T-helper 2 cell treated with Interferon-gamma antibody and Interleukin-4, amounts not matched to agents 5 μg/mL and 100 μg/mL, for 36 hours (primary cell): ENCODE measurements at regions not wholly inside any gene's neighbourhood (a gene's known extent, or its start where the extent isn't known, plus 50 kb on each side); places are given as distances from the start of the nearest gene placed in this dataset.

Experiments used
- DNase-seq: peaks from one replicate; pipeline ENCODE4 v3.0.0; 2021; ENCODE audit warnings: low spot score
- H3K27ac Mint-ChIP-seq: one replicate; pipeline ENCODE4 v1.8.0; 2021; ENCODE audit warnings: mild to moderate bottlenecking, mixed read lengths
- H3K27me3 Mint-ChIP-seq: one replicate; pipeline ENCODE4 v1.8.0; 2021; ENCODE audit warnings: low read depth, mixed read lengths
- H3K36me3 Mint-ChIP-seq: one replicate; pipeline ENCODE4 v1.8.0; 2021; ENCODE audit warnings: low read depth, mixed read lengths
- H3K4me1 Mint-ChIP-seq: one replicate; pipeline ENCODE4 v1.8.0; 2021; ENCODE audit warnings: low read depth, mixed read lengths
- H3K4me3 Mint-ChIP-seq: one replicate; pipeline ENCODE4 v1.8.0; 2022; ENCODE audit warnings: mild to moderate bottlenecking, moderate library complexity, mixed read lengths
- H3K9me3 Mint-ChIP-seq: one replicate; pipeline ENCODE4 v1.8.0; 2021; ENCODE audit warnings: mixed read lengths

DNA sequence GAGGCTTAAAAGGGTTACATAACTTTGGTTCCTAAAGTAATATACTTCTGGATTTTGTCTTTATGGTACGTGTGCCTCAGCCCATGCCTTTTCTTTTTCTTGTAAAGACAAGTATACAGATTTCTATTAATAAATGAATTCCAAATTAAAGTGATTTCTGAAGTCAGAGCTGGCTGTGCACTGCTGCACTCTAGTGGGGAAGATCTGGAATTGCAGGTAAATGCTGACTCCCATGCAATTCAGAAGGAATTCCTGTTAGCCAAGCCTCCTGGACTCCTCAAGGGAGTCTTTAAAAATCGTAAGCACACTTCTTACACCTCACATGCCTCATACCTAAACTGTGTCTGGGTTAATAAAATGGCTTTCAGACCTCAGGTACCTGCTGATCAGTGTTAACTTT, 118.4 kb upstream of the SLC7A1 start:
- no peak overlapping the region for H3K4me3 Mint-ChIP-seq
- no peaks in the 10 kb centered on the region for H3K9me3 Mint-ChIP-seq
- H3K27me3 Mint-ChIP-seq = peaks cover 14% of the 10 kb centered on the region
- no peak for DNase-seq
- H3K4me1 Mint-ChIP-seq = peaks cover 3% of the 10 kb centered on the region
- H3K27ac Mint-ChIP-seq = no peak overlapping the region
- no peaks in the 10 kb centered on the region for H3K36me3 Mint-ChIP-seq

DNA sequence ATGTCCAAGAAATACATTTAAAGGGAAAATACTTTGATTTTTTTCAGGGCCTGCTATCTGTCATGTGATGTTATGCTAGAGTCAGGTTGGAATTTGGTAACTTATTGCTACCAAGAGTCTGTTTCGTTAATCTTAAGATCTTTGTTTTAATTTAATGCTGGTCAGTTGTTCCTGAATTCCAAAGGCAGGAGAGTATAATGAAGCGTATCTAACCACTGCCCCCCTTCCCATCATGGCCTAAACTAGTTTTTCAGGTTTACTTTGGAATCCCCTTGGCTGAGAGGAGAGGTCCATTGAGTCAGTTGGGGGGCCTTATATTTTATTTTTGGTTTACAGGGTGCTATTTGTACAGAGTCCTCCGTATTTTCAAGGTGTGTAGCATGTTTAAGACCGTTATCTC, 116.3 kb upstream of the SLC7A1 start:
- DNase-seq = no peak
- Mint-ChIP-seq H3K27me3 (peaks cover 14% of the 10 kb centered on the region), H3K4me3 (no peak overlapping the region), H3K9me3 (no peaks in the 10 kb centered on the region), H3K4me1 (peaks cover 5% of the 10 kb centered on the region), H3K27ac (no peak overlapping the region), H3K36me3 (no peaks in the 10 kb centered on the region)

DNA sequence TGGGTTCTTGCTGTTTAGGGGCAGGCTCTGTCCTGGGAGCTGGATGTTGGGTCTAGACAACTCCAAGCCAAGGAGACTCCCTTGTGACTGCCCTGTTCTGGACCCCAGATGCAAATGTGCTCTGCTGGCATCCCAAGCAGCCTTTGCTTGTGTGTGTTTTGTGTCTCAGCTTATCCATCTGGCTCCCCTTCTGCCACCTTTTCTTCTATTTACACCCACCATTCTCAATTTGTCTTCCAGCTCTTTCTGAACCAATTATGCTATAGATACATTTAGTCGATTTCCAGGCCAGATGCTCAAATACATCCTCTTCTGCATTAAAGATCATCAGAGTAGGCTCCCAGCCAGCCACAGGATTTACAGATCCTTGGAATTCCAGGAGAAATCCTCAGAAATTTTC, 115.0 kb upstream of the SLC7A1 start:
- H3K27ac Mint-ChIP-seq = no peak overlapping the region

DNA sequence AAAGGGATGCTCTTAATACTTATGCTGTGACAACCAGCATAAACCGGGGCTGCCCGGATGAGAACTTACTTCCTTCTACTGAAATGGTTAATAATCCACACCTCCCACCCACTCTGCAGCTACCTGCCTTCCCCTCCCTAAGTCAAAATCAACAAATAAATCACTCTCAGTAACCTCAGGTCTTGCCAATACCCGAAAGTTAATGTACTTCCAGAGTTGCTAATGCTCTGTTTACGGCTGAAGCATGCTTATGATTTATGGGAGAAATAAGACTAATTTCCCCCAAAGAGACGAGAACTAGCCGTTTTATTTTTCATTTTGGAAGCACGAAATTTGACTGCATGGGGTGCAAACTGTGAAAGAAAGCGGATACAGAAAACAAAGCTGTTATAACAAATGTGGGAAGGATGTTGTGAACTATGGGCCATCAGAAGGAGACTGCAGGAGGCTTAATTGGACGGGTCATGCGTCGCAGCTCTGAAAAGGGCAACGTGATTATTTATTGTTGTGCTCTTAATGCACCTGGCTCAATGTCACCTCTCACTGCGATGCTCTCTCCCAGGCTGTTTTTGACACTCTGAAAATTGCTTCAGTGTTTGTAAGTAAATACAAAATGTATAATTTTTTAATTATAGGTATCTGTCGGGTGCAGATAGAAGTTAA, 114.0 kb upstream of the SLC7A1 start:
- no peaks in the 10 kb centered on the region for H3K36me3 Mint-ChIP-seq
- H3K4me1 Mint-ChIP-seq = peaks cover 4% of the 10 kb centered on the region
- H3K27me3 Mint-ChIP-seq = peaks cover 14% of the 10 kb centered on the region
- no peak overlapping the region for H3K27ac Mint-ChIP-seq
- no peak overlapping the region for H3K4me3 Mint-ChIP-seq
- H3K9me3 Mint-ChIP-seq = no peaks in the 10 kb centered on the region
- DNase-seq = no peak

More for the DNA sequence above, 115.0 kb upstream of the SLC7A1 start:
- H3K9me3 Mint-ChIP-seq = no peaks in the 10 kb centered on the region
- DNase-seq = no peak
- peaks cover 14% of the 10 kb centered on the region for H3K27me3 Mint-ChIP-seq
- H3K4me1 Mint-ChIP-seq = peaks cover 4% of the 10 kb centered on the region
- no peaks in the 10 kb centered on the region for H3K36me3 Mint-ChIP-seq
- H3K4me3 Mint-ChIP-seq = no peak overlapping the region

DNA sequence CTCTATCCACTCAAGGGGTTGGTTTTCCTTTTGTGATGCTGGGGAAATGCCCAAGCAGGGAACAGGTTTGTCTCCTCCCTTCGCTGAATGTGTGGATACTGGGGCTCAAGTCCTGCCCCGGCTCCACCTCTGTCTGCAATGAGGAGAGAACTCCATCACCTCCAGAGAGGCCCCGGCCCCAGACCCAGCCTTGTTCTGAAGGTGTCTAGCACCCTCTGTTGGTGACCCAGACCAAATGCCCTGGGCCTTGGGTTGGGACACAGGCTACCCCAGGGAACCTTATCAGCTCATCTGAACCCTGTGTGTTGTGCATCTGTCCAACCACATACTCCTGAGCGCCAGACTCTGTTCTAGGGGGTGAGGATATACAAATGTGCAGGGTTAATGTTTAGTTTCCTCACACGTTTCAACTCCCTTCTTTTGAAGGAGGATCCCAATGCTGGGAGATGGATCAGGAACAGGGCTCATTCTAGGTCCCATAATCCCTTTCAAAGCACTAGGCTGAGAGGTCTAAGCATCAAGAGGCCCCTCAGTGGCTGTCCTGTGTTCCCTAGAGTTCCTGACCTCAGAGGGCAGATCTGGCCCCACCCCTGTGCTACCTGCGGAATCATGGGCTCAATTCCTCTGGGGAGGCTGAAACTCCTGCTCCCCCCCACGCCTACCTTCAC, 112.5 kb upstream of the SLC7A1 start:
- H3K9me3 Mint-ChIP-seq = no peaks in the 10 kb centered on the region
- no peaks in the 10 kb centered on the region for H3K36me3 Mint-ChIP-seq
- peak; percentile 27 for DNase-seq
- H3K27ac Mint-ChIP-seq = no peak overlapping the region
- peaks cover 26% of the 10 kb centered on the region for H3K27me3 Mint-ChIP-seq
- H3K4me3 Mint-ChIP-seq = no peak overlapping the region
- peaks cover 4% of the 10 kb centered on the region for H3K4me1 Mint-ChIP-seq

DNA sequence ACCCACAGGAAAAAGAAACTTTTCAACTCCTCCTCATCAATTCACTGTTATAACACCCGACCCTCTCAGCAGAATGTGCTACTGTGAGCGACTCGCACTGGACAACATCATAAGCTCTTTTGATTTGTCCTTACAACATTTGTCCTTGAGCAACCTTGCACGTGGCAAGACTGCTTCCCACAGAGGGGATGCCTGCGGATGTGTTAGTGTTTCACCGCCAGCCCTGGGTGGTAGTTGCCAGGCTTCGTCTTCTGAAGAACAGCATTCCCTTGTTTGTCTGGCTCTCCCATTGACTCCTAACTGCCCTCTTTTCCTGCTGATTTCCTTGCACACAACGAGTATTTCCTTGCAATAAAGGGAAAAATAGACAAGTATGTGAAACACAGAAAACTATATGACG, 111.4 kb upstream of the SLC7A1 start:
- Mint-ChIP-seq H3K36me3 (no peaks in the 10 kb centered on the region), H3K27ac (no peak overlapping the region), H3K4me1 (peaks cover 4% of the 10 kb centered on the region), H3K4me3 (no peak overlapping the region), H3K27me3 (peaks cover 27% of the 10 kb centered on the region), H3K9me3 (no peaks in the 10 kb centered on the region)
- no peak for DNase-seq

DNA sequence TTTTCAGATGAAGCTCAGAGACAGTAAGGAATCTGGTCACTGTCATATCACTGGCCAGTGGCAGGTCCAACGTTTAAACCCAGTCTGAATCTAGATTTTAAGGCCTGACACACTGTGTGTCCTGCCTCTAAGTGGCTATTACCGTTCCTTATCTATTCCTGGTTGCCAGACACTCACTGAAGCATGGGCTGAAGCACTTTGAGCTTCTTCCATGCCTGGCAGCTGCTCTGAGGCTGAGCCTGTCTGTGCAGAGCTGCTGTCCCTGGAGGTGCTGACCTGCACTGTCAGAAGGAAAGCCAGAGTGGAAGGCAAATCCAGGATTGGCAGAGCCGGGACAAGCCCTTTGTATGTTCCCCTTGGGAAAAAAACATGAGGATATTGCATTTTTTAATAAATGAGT, 109.2 kb upstream of the SLC7A1 start:
- H3K4me3 Mint-ChIP-seq = no peak overlapping the region
- peaks cover 30% of the 10 kb centered on the region for H3K27me3 Mint-ChIP-seq
- H3K4me1 Mint-ChIP-seq = peaks cover 4% of the 10 kb centered on the region
- no peaks in the 10 kb centered on the region for H3K36me3 Mint-ChIP-seq
- H3K27ac Mint-ChIP-seq = no peak overlapping the region
- DNase-seq = no peak
- no peaks in the 10 kb centered on the region for H3K9me3 Mint-ChIP-seq

DNA sequence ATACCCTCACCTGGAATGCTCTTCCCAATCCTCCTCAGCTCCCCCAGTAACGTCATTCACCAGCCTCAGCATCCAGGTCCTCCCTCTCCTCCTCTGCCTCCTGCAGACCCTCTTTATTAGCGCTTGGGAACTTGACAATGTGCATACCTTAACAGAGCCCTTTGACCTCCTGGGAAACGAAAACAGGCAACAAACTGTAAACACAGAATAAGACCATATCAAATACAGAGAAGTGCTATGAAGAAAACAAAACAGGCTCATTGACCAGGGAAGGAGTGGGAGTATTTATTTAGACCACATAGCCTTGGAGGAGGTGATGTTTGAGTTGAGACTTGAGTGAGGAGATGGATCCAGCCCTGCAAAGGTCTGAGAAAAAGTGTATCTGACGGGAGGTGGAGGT, 107.9 kb upstream of the SLC7A1 start:
- Mint-ChIP-seq H3K4me1 (peaks cover under 1% of the 10 kb centered on the region), H3K27ac (no peak overlapping the region), H3K4me3 (no peak overlapping the region), H3K27me3 (peaks cover 34% of the 10 kb centered on the region), H3K9me3 (no peaks in the 10 kb centered on the region), H3K36me3 (no peaks in the 10 kb centered on the region)
- DNase-seq = no peak

DNA sequence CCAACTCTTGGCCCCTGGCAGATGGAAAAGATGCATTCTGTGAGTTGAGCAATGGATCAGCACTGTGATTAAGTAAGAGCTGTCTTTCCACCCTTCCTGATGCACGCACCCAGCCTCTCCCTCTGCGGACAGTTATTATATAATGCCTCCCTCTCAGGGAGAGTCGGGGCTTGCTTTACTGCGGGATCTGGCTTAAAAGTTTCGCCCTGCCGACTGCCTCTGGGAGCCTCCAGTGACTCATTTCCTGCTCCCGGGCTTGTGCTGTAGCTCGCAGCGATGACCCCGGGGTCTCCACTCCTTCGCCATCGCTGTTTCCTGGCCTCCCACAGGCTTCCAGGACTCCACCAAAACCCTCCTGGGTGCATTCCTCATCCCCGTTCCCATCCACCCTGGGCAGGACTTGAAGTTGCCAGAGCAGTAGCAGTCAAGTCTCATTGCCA, 107.4 kb upstream of the SLC7A1 start:
- no peak overlapping the region for H3K4me3 Mint-ChIP-seq

DNA sequence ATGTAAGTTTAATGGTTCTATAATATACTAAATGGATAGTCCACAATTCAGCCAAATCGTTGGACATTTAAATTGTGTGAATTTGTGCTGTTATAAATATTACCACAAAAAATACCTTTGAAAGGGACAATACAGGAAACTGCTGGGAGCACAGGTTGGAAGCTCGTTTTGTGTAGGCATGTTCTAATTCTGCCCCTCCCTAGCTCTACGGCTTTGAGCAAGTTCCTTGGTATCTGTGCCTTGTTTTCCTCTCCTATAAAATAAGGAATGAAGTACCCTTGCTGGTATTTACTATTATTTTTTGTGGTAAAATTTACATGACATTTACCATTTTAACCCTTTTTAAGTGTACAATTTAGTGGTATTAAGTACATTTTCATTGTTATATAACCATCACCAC, 102.6 kb upstream of the SLC7A1 start:
- Mint-ChIP-seq H3K36me3 (no peaks in the 10 kb centered on the region), H3K27me3 (peaks cover 27% of the 10 kb centered on the region)

More for the DNA sequence above, 107.4 kb upstream of the SLC7A1 start:
- no peaks in the 10 kb centered on the region for H3K36me3 Mint-ChIP-seq
- no peaks in the 10 kb centered on the region for H3K9me3 Mint-ChIP-seq
- H3K27ac Mint-ChIP-seq = no peak overlapping the region
- H3K27me3 Mint-ChIP-seq = peaks cover 34% of the 10 kb centered on the region
- no peaks in the 10 kb centered on the region for H3K4me1 Mint-ChIP-seq
- DNase-seq = no peak

DNA sequence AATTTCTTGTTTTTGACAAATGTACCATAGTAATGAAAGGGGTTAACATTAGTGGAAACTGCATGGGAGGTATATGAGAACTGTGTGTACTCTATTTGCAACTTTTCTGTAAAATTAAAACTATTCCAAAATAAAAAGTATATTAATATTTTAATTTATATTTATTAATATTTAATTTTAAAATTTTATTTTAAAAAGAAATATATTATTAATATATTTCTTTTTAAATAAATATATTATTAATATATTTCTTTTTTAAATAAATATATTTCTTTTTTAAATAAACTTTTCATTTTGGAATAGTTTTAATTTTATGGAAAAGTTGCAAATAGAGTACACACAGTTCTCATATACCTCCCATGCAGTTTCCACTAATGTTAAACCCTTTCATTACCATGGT, 101.1 kb upstream of the SLC7A1 start:
- DNase-seq = no peak
- Mint-ChIP-seq H3K4me3 (no peak overlapping the region), H3K4me1 (no peaks in the 10 kb centered on the region), H3K27ac (no peak overlapping the region), H3K27me3 (peaks cover 25% of the 10 kb centered on the region), H3K36me3 (no peaks in the 10 kb centered on the region), H3K9me3 (no peaks in the 10 kb centered on the region)

More for the DNA sequence above, 102.6 kb upstream of the SLC7A1 start:
- DNase-seq = no peak
- Mint-ChIP-seq H3K4me3 (no peak overlapping the region), H3K27ac (no peak overlapping the region), H3K9me3 (no peaks in the 10 kb centered on the region), H3K4me1 (no peaks in the 10 kb centered on the region)

DNA sequence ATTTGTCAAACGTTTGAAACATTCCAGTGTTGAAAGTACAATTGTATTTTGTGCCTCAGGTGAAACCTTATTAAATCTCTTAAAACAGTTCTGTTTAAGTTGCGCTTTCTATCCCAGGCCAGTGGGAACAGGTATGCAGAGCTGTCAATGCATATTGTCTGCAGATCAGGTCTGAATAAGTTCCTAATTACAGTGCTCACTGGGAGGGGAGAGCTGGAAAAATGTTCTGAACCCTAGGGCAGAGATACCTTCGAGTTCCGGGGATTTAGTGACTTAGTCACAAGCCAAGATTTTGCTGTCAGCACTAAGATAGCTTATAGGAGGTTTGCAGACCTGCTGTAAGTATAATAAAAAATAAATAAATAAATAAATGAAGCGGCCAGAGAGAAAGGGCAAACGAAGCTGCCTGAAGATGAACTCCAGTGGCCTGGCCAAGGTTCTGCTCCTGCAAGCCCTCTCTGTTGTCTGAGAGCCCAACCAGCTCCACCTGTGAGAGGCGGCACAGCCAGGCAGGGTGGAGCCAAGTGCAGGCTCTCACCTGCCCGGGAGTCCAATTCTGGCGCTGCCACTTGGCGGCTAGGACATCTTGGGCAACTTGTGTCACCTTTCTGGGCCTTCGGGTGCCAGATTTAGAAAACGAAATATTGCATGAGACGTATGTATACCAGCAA, 97.9 kb upstream of the SLC7A1 start:
- Mint-ChIP-seq H3K27ac (no peak overlapping the region), H3K27me3 (peaks cover 20% of the 10 kb centered on the region), H3K9me3 (no peaks in the 10 kb centered on the region), H3K36me3 (no peaks in the 10 kb centered on the region), H3K4me1 (no peaks in the 10 kb centered on the region), H3K4me3 (no peak overlapping the region)
- DNase-seq = no peak

DNA sequence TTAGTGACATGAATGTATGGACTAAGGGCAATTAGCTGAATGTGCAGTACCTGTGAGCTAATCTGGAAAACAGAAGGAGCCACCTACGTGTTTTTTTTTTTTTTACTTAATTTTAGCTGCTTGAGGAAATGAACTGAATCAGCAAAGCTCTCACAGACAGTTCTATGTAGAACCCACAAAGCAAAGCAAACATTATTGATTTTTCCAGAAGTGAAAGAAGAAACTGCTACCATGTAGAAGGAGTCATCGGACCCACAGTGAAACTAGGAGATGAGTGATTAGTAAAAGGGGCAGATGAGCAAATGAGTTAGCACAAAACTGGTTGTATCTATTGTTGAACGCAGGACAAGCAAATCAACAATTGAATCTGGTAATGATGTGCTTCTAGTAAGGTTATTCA, 94.1 kb upstream of the SLC7A1 start:
- Mint-ChIP-seq H3K36me3 (no peaks in the 10 kb centered on the region), H3K27ac (no peak overlapping the region), H3K4me1 (no peaks in the 10 kb centered on the region), H3K9me3 (no peaks in the 10 kb centered on the region), H3K4me3 (no peak overlapping the region), H3K27me3 (peaks cover 20% of the 10 kb centered on the region)
- no peak for DNase-seq

DNA sequence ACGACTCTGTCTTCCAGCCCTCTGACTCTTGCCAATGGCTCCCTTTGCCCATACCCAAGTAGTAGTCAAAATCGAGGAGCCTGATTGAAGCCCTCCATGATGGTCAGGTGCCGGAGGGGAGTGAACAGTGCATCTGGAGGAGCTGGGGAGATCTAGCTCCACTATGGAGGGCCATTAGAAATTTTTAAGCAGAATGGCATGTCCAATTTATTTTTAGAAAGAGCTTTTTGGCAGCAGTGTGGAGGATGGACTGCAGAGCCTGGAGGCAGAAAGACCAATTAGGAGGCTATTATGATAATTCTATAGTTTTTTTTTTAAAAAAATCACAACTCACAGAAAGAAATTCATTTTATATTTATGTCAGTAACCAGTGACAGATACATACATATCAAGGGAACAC, 92.7 kb upstream of the SLC7A1 start:
- Mint-ChIP-seq H3K27ac (no peak overlapping the region), H3K4me3 (no peak overlapping the region), H3K36me3 (no peaks in the 10 kb centered on the region)

More for the DNA sequence above, 92.7 kb upstream of the SLC7A1 start:
- no peaks in the 10 kb centered on the region for H3K4me1 Mint-ChIP-seq
- no peak for DNase-seq
- peaks cover 20% of the 10 kb centered on the region for H3K27me3 Mint-ChIP-seq
- H3K9me3 Mint-ChIP-seq = no peaks in the 10 kb centered on the region
